Activated T-helper 2 cell treated with anti-CD3 and anti-CD28 coated beads, Interferon-gamma antibody, Interleukin-2, Interleukin-4, amounts not matched to agents 10 μg/mL and 5 μg/mL and 100 μg/mL, durations not matched to agents 14 hours and 24 hours and 36 hours (primary cell): ENCODE measurements at regions not wholly inside any gene's neighbourhood (a gene's known extent, or its start where the extent isn't known, plus 50 kb on each side); places are given as distances from the start of the nearest gene placed in this dataset.

Experiments used
- DNase-seq: peaks from one replicate; pipeline ENCODE4 v3.0.0; 2021; ENCODE audit warnings: low spot score
- H3K27ac Mint-ChIP-seq: one replicate; pipeline ENCODE4 v1.8.0; 2021; ENCODE audit warnings: mixed read lengths
- H3K27me3 Mint-ChIP-seq: one replicate; pipeline ENCODE4 v1.8.0; 2021; ENCODE audit warnings: low read depth, mixed read lengths
- H3K36me3 Mint-ChIP-seq: one replicate; pipeline ENCODE4 v1.8.0; 2021; ENCODE audit warnings: low read depth, mixed read lengths
- H3K4me1 Mint-ChIP-seq: one replicate; pipeline ENCODE4 v1.8.0; 2021; ENCODE audit warnings: low read depth, mixed read lengths
- H3K4me3 Mint-ChIP-seq: one replicate; pipeline ENCODE4 v1.8.0; 2021; ENCODE audit warnings: low read depth, mild to moderate bottlenecking, moderate library complexity, mixed read lengths
- H3K9me3 Mint-ChIP-seq: one replicate; pipeline ENCODE4 v1.8.0; 2021; ENCODE audit warnings: mixed read lengths
- intact Hi-C: fragments of 100-400 bp; cut with micrococcal nuclease; formaldehyde crosslinking; loops from one replicate; pipeline ENCODE4 v1.15.1; 2023

- Mint-ChIP-seq H3K27me3 (no peaks in the 10 kb centered on the region), H3K4me3 (peak overlapping the region; percentile 26), H3K9me3 (no peaks in the 10 kb centered on the region), H3K4me1 (peaks cover 14% of the 10 kb centered on the region), H3K36me3 (peaks cover 3% of the 10 kb centered on the region), H3K27ac (no peak overlapping the region)
- intact Hi-C loops: loop anchor here (10.0 kb wide), 2 partner anchors 134 to 1436 kb away; partner anchors contain the start of genes GINS2 and MBTPS1
- DNase-seq: no peak
Measured at GRCh38 chr16:85550953-85551924, 61.9 kb upstream of the GSE1 start.

DNA sequence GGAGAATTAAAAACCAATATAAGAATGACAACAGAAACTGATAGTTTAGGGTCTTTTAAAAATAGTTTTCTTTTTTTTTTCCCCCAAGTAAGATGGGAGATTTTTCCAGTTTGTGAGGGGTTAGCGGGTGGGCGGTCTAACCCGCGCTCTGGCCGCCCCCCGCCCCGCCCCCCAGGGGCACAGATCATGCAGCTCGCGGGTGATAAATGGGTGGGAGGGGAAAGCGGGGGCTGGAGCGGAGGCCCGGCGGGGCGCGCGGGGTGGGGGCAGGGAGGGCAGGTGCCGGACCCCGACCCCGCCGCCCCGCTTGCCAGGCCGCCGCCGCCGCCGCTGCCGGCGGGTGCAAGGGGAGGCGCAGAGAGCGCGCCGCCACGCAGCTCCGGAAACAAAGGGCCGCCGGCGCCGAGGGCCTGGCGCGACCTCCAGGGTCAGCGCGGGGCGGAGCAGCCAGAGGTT is 60.1 kb upstream of the GSE1 start:
- peak overlapping the region; percentile 80 for H3K27ac Mint-ChIP-seq
- H3K4me3 Mint-ChIP-seq: peak overlapping the region; percentile 79
- H3K36me3 Mint-ChIP-seq: peaks cover 3% of the 10 kb centered on the region
- H3K4me1 Mint-ChIP-seq: peaks cover 23% of the 10 kb centered on the region
- H3K9me3 Mint-ChIP-seq: no peaks in the 10 kb centered on the region
- DNase-seq: no peak
- intact Hi-C loops: loop anchor here (10.0 kb wide), 2 partner anchors 132 to 1438 kb away; partner anchors contain the start of genes GINS2 and MBTPS1
- no peaks in the 10 kb centered on the region for H3K27me3 Mint-ChIP-seq

- peak overlapping the region; percentile 96 for H3K27ac Mint-ChIP-seq
- H3K4me1 Mint-ChIP-seq: peaks cover 28% of the 10 kb centered on the region
- intact Hi-C loops: loop anchor here (2.0 to 10.0 kb wide), 3 partner anchors 131 to 1439 kb away; partner anchors contain the start of genes GINS2 and MBTPS1
- H3K4me3 Mint-ChIP-seq: peak overlapping the region; percentile 91
- H3K9me3 Mint-ChIP-seq: no peaks in the 10 kb centered on the region
- DNase-seq: peak; percentile 46
- no peaks in the 10 kb centered on the region for H3K27me3 Mint-ChIP-seq
- H3K36me3 Mint-ChIP-seq: peaks cover 3% of the 10 kb centered on the region
Measured at GRCh38 chr16:85553436-85554113, 59.5 kb upstream of the GSE1 start.

DNA sequence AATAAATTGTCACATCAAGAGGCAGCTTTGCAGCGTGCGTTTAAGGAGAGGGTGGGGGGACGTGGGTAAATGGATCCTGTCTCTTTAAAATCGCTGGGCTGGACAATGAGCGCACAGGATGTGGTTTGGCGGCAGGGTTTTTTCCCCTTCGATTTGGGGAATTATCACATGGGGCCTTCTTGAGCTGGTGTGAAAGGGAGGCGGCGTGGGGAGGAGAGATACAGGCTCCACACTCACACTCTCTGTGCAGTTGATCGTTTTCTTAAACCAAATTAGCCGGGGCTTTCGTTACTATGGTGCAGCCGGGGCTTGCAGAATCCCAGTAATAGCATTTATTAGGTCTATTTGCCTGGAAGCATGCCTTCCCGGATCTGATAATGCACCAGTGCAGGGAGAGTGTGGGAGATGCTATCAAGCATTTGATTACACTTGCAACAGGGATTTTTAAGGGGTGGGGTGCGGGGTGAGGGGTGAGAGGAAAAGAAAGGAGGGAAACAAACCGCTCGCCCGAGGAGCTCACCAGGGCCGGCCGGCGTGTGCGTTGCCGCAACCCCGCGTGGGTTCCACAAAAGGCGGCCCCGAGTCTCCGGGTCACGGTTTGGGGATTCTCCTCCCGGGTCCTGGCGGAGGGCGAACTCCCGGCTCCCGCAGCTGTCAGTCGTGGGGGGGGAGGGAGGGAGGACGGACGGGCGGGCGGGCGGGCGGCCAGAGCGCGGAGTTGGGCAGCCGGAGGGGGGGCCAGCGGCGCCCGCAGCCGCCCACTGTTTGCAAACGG is 58.8 kb upstream of the GSE1 start:
- H3K4me3 Mint-ChIP-seq: peak overlapping the region; percentile 91
- no peaks in the 10 kb centered on the region for H3K27me3 Mint-ChIP-seq
- DNase-seq: peak; percentile 78
- peak overlapping the region; percentile 96 for H3K27ac Mint-ChIP-seq
- peaks cover 3% of the 10 kb centered on the region for H3K36me3 Mint-ChIP-seq
- intact Hi-C loops: loop anchor here (2.0 to 10.0 kb wide), 3 partner anchors 130 to 1440 kb away; partner anchors contain the start of genes GINS2 and MBTPS1
- H3K4me1 Mint-ChIP-seq: peaks cover 34% of the 10 kb centered on the region
- H3K9me3 Mint-ChIP-seq: no peaks in the 10 kb centered on the region

GRCh38 chr16:85554889-85555718 is 58.0 kb upstream of the GSE1 start:
- no peaks in the 10 kb centered on the region for H3K9me3 Mint-ChIP-seq

DNA sequence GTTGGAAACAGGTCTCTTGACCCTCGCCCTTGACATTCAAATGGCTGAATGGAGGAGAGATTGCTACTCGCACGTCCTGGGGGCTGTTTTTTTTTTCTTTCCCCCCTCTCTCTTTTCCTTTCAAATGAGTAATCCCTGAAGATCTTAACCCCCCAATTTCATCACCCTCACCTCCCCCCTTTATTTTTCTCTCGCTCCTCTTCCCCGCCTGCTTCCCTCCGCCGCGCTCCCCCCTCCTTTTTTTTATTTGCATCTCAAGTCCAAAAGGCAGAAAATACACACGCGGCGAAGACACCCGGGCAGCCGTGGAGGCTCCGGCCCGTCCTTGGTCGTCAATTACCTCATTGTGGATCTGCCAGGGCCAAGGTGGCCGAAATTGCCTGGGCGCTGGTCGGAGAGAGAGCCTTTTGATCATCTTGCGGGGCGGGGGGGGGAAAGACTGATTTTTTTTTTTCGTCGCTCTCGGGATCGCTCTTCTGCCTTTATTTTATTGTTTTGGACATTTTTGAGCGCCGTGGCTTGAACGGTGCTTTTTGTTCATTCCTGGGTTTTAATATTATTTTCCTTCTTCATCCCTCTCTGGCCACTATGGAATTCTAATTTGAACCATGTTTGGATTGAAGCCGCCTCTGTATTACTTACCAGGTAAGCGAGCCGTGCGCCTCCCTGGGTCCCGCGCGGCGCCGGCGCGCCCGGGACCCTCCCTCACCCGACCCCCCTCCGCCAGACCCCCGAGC is 57.2 kb upstream of the GSE1 start:
- Mint-ChIP-seq H3K27me3 (no peaks in the 10 kb centered on the region), H3K4me3 (peak overlapping the region; percentile 95), H3K4me1 (peaks cover 37% of the 10 kb centered on the region), H3K27ac (peak overlapping the region; percentile 98), H3K9me3 (no peaks in the 10 kb centered on the region), H3K36me3 (peaks cover 3% of the 10 kb centered on the region)
- intact Hi-C loops: loop anchor here (1.0 to 10.0 kb wide), 7 partner anchors 8 to 1441 kb away; partner anchors contain the start of genes GINS2 and MBTPS1
- no peak for DNase-seq

More at GRCh38 chr16:85554889-85555718, 58.0 kb upstream of the GSE1 start:
- intact Hi-C loops: loop anchor here (1.0 to 10.0 kb wide), 6 partner anchors 9 to 1440 kb away; partner anchors contain the start of genes GINS2 and MBTPS1
- H3K4me3 Mint-ChIP-seq: peak overlapping the region; percentile 95
- DNase-seq: peak; percentile 67
- peaks cover 3% of the 10 kb centered on the region for H3K36me3 Mint-ChIP-seq
- no peaks in the 10 kb centered on the region for H3K27me3 Mint-ChIP-seq
- peaks cover 34% of the 10 kb centered on the region for H3K4me1 Mint-ChIP-seq
- H3K27ac Mint-ChIP-seq: peak overlapping the region; percentile 98

- intact Hi-C loops: loop anchor here (2.0 to 10.0 kb wide), 4 partner anchors 14 to 1442 kb away; partner anchors contain the start of genes GINS2 and MBTPS1
- H3K4me1 Mint-ChIP-seq: peaks cover 35% of the 10 kb centered on the region
- H3K27me3 Mint-ChIP-seq: no peaks in the 10 kb centered on the region
- H3K9me3 Mint-ChIP-seq: no peaks in the 10 kb centered on the region
- H3K27ac Mint-ChIP-seq: peak overlapping the region; percentile 68
- H3K36me3 Mint-ChIP-seq: peaks cover 3% of the 10 kb centered on the region
- peak; percentile 62 for DNase-seq
- H3K4me3 Mint-ChIP-seq: peak overlapping the region; percentile 95
Measured at GRCh38 chr16:85556456-85557082, 56.6 kb upstream of the GSE1 start.

GRCh38 chr16:85557083-85557970 is 55.8 kb upstream of the GSE1 start:
- peak overlapping the region; percentile 72 for H3K27ac Mint-ChIP-seq
- H3K36me3 Mint-ChIP-seq: peaks cover 3% of the 10 kb centered on the region
- H3K4me3 Mint-ChIP-seq: peak overlapping the region; percentile 95
- intact Hi-C loops: loop anchor here (2.0 to 10.0 kb wide), 4 partner anchors 13 to 1443 kb away; partner anchors contain the start of genes GINS2 and MBTPS1
- H3K9me3 Mint-ChIP-seq: no peaks in the 10 kb centered on the region
- H3K4me1 Mint-ChIP-seq: peaks cover 33% of the 10 kb centered on the region
- DNase-seq: peak; percentile 33
- no peaks in the 10 kb centered on the region for H3K27me3 Mint-ChIP-seq

GRCh38 chr16:85557971-85558657 is 55.0 kb upstream of the GSE1 start:
- intact Hi-C loops: loop anchor here (2.0 to 10.0 kb wide), 4 partner anchors 13 to 1443 kb away; partner anchors contain the start of genes GINS2 and MBTPS1
- H3K4me1 Mint-ChIP-seq: peaks cover 28% of the 10 kb centered on the region
- H3K27me3 Mint-ChIP-seq: no peaks in the 10 kb centered on the region
- H3K36me3 Mint-ChIP-seq: peaks cover 3% of the 10 kb centered on the region
- no peak for DNase-seq
- no peaks in the 10 kb centered on the region for H3K9me3 Mint-ChIP-seq
- peak overlapping the region; percentile 95 for H3K4me3 Mint-ChIP-seq
- peak overlapping the region; percentile 72 for H3K27ac Mint-ChIP-seq
